ENCODE measurements at regions not wholly inside any gene's neighbourhood (a gene's known extent, or its start where the extent isn't known, plus 50 kb on each side); places are given as distances from the start of the nearest gene placed in this dataset.

DNA sequence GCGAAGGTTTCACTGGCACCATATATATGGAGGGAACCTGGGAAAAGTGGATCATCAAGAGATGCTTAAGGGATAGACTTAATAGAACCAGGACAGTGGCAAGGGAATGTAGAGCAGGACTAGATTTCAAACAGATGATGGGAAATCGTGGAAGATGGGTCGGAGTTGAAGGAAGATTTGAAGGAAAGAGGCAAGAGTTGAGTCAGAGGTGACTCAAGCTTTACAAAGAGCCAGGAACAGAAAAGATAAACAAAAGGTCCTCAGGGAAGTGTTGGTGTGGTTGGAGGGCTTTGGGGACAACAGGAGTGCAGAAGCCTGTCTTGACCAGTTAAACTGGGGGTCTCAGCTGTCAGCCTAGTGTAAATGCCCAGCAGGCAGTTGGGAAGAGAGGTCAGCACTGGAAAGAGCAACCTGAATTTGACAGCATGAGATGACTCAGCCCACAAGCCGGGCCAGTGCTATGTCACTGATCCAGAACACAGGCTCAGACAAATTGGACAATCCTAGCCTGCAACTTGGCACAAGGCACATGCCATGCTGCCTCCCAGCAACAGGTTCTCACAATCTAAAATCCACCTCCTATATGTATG is 230.5 kb downstream of the IDS start:
- DNase-seq, result no peak

DNA sequence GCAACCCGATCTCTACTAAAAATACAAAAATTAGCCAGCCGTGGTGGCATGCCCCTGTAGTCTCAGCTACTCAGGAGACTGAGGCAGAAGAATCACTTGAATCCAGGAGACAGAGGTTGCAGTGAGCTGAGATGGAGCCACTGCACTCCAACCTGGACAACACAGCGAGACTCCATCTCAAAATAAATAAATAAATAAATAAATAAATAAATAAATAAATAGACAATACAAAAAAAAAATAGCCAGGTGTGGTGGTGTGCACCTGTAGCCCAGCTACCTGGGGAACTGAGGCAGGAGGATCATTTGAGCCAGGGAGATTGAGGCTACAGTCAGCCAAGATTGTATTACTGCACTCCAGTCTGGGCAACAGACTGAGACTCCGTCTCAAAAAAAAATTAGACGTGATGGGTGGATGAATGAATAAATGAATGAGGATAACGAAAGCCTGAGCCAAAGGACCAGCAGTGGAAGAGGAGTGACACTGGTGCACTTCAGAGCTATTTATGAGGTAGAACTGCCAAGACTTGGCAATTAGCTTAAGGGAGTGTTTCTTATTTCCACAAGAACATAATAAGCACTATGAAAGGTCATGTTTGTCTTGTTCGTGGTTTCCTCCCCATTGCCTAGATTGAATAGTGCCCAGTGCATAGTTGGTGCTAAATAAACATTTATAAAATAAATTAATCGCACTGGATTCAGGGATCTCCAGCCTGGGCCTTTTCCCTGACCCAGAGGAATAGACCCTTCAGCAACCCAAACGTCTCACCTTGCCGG is 232.2 kb downstream of the IDS start:
- no peak for DNase-seq

GRCh38 chrX:149267878-149268813 is 237.0 kb downstream of the IDS start:
- DNase-seq, result no peak

GRCh38 chrX:149262086-149262485 is 243.0 kb downstream of the IDS start:
- no peak for DNase-seq

DNA sequence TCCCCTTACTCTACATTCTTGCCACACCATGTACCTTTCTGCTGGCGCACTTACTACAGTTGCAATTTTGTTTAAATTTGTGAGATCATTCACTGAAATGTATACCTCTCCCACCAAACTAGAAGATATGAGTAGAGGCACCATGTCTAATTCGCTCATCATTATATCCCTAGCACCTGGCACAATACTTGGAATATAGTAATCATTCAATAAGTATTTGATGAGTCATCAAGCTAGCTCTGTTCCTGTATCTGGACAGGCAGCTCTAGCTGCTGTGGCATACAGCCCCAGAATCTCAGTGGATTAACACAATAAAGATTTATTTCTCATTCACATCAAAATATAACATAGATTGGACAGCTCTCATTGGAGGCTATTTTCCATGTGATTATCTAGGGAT is 245.9 kb downstream of the IDS start:
- DNase-seq, result no peak

DNA sequence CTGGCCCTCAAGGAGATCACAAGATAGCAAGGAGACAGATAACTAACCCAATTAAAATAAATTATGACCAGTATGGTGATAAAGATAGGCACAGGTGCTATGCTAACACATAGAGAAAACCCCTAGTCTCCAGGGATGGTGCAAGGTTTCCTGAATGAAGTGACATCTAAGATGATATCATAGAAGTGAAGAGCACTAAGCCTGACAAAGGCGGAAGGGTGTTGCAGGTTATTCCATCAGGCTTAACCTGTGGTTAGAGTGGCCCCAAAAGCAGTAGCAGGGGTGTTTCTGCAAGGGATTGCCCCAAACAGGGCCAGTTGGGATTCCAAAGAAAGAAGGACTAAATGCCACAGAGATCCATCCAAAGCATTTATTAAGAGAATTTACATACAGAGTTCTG is 249.2 kb downstream of the IDS start:
- no peak for DNase-seq

DNA sequence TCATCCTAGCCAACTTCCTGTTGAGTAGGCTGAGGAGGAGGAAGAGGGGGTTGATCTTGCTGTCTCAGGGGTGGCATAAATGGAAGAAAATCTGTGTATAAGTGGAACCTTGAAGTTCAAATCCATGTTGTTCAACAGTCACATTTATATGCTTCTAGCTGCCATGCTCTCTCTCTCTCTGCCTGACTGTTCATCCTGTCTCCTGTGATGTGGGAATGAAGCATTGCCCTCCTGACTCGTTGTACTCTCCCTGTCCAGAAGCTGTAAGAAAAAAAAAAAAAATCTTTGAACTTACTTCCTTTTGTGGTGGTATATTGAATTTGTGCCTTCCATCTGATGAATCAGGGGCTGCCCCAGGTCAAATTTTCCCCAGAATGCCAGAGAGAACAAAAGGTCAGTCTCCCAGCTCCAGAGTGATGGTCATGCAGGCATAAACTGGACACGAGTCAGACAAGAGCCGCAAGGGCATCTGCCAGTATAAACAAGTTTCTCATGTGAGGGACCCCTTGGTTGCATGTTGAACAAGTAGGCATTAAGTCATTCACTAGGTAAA is 257.0 kb downstream of the IDS start:
- no peak for DNase-seq

GRCh38 chrX:149230689-149231088 is 274.4 kb downstream of the IDS start:
- DNase-seq, result no peak

- no peak for DNase-seq
These were observed 281.3 kb downstream of the IDS start for GRCh38 chrX:149223854-149224253.

GRCh38 chrX:149222040-149222439 is 283.1 kb downstream of the IDS start:
- DNase-seq, result no peak

GRCh38 chrX:149221230-149221629 is 283.9 kb downstream of the IDS start:
- no peak for DNase-seq

DNA sequence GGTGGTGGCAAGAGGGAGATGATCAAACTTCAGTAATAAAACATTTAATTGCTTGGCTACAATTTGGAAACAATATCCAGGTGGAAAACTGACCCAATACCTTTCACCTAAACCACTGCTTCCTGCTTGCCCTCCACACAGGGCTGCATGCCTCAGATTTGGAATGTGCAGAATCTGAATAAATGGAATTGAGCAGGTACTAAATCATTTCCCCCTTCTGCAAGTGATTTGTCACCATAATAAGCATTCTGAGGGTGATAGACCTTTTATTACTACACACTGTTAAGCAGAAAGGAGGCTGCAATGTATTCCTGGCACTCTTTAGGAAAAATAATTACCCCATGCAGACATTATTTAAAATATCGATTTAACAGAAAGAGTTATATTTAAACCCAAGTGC is 291.8 kb downstream of the IDS start:
- no peak for DNase-seq

- no peak for DNase-seq
These were observed 296.8 kb downstream of the IDS start for GRCh38 chrX:149208307-149208706.

- no peak for DNase-seq
These were observed 297.6 kb downstream of the IDS start for GRCh38 chrX:149207518-149207917.

DNA sequence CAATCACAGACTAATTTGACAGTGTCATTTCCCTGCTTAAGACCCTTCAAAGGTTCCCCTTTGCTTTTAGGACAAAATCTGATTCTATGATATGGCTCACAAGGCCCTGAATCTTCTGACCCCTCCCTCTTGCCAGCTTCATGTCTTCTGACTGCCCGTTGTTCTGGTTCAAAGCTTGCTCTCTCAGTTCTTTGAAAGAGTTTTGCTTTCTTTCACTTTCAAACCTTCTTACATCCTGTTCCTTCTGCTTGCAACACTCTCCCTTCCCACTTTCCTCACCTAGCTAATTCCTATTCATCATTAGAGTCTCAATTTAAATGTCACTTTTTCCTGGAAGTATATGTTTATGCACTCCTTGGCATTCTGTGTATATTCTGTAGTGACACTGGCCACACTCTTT is 299.2 kb downstream of the IDS start:
- DNase-seq, result no peak

- no peak for DNase-seq
These were observed 300.0 kb downstream of the IDS start for GRCh38 chrX:149205081-149205480.

GRCh38 chrX:149199734-149200133 is 305.4 kb downstream of the IDS start:
- DNase-seq, result no peak

- DNase-seq, result no peak
These were observed 305.9 kb downstream of the IDS start for GRCh38 chrX:149198980-149199732.

- no peak for DNase-seq
These were observed 320.0 kb downstream of the IDS start for GRCh38 chrX:149185087-149185486.

DNA sequence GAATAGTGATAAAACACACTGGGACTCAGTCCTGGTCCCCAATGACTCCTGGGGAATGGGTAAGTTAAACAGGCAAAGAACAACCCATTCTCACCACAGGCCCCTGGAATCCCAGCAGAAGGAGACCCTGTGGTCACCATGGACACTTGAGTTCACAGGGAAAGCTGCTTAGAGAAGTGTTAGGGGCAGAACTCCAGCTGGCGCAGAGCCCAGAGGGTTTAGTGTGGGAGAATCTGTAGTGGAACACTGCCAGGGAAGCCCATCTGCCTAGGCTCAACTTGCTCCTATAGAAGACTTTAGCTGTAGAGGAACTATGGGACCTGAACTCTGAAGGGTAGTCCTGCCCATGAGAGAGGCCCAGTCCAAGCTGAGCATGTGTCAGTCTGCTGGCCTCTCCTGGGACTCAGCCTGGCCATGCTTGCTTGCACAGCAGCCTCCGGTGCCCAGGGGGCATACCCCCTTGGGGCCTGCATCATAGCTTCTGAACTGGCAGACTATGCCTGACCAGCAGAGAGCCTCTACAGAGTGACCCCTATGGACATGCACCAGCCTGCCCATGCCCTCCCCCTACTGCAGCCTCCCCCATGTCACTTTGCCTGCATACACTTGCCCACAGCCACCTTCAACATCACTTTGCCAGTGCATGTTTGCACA is 343.5 kb downstream of the IDS start:
- DNase-seq, result no peak

DNA sequence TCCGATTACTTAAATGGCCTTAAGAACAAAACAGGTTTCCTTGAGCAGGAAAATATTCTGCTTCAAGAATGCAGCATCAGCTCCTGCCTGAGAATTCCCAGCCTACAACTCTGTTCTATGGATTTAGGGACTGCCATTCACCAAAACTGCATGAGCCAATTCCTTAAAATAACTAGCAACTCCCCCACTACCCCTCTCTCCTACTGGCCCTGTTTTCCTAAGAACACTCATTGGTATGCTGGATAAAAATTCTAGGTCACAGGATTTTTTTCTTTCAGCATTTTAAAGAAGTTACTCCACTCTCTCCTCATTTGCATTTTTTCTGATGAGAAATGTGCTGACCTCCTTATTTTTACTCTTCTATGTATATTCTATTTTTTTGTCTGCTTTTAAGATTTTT is 347.1 kb downstream of the IDS start:
- DNase-seq, result no peak

DNA sequence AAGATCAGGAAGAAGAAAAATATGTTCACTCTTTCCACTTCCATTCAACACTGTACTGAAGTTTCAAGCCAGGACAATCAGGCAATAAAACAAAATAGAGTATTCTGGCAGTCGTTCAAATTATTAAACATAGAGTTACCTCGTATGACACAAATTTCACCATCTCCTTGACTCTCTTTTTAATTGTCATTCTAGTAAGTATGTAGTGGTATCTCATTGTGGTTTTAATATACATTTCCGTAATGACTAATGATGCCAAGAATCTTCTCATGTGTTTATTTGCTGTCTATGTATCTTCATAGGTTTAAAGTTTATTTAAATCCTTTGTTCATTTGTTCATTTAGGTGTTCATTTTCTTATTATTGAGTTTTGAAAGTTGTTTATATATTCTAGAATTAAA is 352.2 kb downstream of the IDS start:
- no peak for DNase-seq
